ENCODE measurements at regions not wholly inside any gene's neighbourhood (a gene's known extent, or its start where the extent isn't known, plus 50 kb on each side); places are given as distances from the start of the nearest gene placed in this dataset.

GRCh38 chr17:12415031-12415430 is 250.7 kb upstream of the MYOCD start:
- H3K27ac ChIP-seq, result no peak overlapping the region
- TF ChIP-seq CTCF (conservative IDR thresholded peaks at IDR 0.05) (no peak), ZFX (IDR thresholded peaks at IDR 0.05) (no peak)

- TF ChIP-seq ZFX (IDR thresholded peaks at IDR 0.05), result no peak
- TF ChIP-seq CTCF (conservative IDR thresholded peaks at IDR 0.05), result no peak
- no peak overlapping the region for H3K27ac ChIP-seq
These were observed 244.6 kb upstream of the MYOCD start for GRCh38 chr17:12421077-12421476.

- no peak for TF ChIP-seq ZFX (IDR thresholded peaks at IDR 0.05)
- no peak for TF ChIP-seq CTCF (conservative IDR thresholded peaks at IDR 0.05)
- H3K27ac ChIP-seq, result no peak overlapping the region
These were observed 243.9 kb upstream of the MYOCD start for GRCh38 chr17:12421646-12422306.

GRCh38 chr17:12422651-12423050 is 243.0 kb upstream of the MYOCD start:
- TF ChIP-seq CTCF (conservative IDR thresholded peaks at IDR 0.05), result no peak
- TF ChIP-seq ZFX (IDR thresholded peaks at IDR 0.05), result no peak
- no peak overlapping the region for H3K27ac ChIP-seq

GRCh38 chr17:12423337-12423736 is 242.4 kb upstream of the MYOCD start:
- no peak overlapping the region for H3K27ac ChIP-seq
- TF ChIP-seq CTCF (conservative IDR thresholded peaks at IDR 0.05) (no peak), ZFX (IDR thresholded peaks at IDR 0.05) (no peak)

GRCh38 chr17:12429116-12429515 is 236.6 kb upstream of the MYOCD start:
- H3K27ac ChIP-seq, result no peak overlapping the region
- no peak for TF ChIP-seq ZFX (IDR thresholded peaks at IDR 0.05)
- TF ChIP-seq CTCF (conservative IDR thresholded peaks at IDR 0.05), result no peak

- no peak for TF ChIP-seq CTCF (conservative IDR thresholded peaks at IDR 0.05)
These were observed 234.5 kb upstream of the MYOCD start for GRCh38 chr17:12431188-12431587.

More at GRCh38 chr17:12431188-12431587, 234.5 kb upstream of the MYOCD start:
- no peak overlapping the region for H3K27ac ChIP-seq

Data from C4-2B (cell line).